NCI-H2029 treated with DMSO at 0.1 percent for 48 hours (cell line): ENCODE measurements at regions not wholly inside any gene's neighbourhood (a gene's known extent, or its start where the extent isn't known, plus 50 kb on each side); places are given as distances from the start of the nearest gene placed in this dataset.

ENCODE experiments used
- DNase-seq: peaks from one replicate; lab custom pipeline; 2025; lab: John Stamatoyannopoulos, UW

DNA sequence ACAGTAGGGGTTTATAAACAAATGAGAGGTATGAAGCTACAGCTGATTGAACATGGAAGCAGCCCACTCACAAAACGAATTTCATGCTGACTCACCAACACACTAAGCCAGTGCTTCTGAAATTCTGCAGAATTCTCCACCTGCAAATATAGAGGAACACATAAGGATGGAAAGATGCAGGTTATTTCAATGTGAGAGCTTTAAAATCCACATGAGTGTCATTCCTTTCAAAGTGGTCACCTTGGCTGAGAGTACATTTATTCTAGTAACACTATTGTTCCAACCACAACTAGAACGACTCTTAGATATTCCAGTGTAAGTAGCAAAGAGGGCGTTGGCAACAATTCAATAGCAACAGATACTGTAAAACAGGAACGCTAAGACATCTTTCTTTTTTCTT, 189.9 kb upstream of the TSC22D2 start:
- DNase-seq = no peak

DNA sequence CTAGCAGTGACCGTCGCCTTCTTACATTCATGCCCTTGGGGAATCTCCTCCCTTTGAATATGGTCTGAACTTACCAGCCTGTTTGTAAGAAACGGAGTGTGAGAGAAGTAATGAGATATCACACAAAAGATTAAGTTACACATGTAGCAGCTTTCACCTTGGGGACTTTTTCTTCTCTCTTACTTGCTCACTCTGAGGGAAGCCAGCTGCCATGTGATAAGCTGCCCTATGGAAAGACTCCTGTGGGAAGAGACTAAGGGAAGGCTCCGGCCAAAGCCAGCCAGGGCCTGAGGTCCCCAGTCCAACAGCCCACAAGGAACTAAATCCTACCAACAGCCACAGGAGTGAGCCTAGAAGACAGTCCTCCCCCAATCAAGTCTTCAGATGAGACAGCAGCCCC, 190.4 kb upstream of the TSC22D2 start:
- DNase-seq = no peak

DNA sequence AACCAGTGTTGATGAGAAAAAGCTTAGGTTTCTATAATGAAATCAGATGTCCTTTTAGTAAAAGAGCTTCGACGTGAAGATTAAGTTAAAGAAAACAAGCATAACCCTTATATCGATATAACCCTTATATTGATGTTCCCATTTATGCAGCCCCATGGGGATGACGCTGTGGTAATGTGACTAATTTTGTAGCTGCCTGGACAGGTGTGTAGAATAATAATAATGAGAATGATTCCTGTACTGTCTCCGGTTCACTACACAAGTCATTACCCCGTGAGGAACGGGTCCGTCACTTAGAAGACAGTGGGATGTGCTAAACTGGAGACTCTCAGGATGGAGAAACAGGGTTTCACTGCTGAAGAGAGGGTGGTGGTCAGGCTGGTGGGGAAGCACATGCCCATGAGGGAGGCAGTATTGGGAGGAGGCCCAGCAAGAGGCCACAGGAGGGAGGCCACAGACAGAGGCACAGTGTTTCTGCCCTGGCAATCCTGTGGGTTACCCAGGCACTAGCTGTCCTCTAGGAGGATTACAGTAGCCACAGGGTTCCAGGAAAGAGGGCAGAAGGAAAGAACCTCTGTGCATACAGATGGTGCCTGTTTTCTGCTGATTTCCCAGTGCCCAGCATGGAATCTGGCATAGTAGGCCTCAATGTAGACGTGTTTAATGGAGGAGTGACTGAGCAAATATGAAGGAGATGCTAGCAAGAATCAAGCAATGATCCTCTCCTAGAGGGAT, 191.1 kb upstream of the TSC22D2 start:
- DNase-seq = no peak

DNA sequence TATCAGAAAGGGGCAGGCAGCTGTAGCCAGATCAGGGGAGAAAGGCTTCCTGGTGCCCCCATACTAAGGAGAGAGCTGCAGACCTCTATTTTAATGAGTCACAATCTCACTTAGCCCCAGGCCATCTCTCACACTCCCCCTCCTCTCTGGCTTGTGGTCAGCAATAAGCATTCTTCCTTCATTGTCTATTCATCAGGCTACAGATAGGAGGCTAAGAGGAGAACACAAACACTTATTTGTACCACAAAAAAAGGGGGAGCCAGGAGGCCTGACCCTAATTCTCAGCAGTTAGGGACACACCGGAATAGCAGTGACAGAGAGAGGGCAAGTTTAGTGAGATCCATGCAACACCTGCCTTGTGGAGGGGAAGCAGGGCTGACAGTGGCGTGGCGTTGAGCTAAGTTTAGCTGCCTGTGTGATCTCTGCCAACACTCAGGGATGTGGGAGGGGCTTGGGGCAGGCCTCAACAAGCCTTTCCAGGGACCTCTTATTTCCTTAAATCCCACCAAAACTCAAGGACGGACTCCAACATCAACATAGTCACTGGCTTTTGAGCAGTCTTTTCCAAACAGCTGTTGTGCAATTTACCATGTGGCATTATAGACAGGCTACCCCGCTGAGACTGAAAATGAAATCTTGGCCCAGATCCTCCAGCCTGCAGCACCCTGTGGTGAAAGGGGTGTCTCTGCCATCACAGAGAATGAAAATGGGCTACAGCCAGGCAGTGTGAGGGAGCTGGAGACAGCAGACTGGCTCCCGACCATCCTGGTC, 191.9 kb upstream of the TSC22D2 start:
- no peak for DNase-seq

DNA sequence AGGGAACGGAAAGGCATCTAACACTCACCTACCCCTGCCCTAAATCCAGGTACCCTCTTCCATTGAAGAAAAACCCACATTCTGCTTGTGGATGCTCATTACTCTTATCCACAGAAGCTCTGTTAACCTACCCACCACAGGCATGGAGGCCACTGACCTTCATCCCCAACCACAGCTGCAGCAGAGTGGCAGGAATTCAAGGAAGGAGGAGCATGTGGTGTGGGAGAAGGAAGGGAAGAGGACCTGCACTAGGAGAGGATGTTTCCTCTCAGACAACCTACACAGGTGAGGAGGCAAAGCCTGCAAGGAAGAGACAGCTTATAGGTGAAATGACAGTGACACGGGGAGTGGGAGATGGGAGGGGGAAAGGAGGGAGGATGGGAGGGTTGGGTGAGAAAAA, 192.5 kb upstream of the TSC22D2 start:
- no peak for DNase-seq

DNA sequence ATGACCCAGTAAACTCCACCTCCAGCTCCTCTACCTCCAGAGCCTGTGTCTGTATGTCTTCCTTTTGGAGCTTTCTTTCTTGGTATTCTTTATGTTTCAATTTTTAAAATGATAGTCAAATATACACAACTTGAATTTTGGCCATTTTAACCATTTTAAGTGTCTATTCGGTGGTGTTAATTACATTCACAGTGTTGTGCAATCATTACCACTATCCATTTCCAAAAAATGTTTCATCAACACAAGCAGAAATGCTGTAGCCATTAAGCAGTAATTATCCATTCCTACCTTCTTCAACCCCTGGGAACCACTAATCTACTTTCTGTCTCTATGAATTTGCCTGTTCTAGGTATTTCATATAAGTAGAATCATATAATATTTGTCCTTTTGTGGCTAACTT, 194.5 kb upstream of the TSC22D2 start:
- no peak for DNase-seq

DNA sequence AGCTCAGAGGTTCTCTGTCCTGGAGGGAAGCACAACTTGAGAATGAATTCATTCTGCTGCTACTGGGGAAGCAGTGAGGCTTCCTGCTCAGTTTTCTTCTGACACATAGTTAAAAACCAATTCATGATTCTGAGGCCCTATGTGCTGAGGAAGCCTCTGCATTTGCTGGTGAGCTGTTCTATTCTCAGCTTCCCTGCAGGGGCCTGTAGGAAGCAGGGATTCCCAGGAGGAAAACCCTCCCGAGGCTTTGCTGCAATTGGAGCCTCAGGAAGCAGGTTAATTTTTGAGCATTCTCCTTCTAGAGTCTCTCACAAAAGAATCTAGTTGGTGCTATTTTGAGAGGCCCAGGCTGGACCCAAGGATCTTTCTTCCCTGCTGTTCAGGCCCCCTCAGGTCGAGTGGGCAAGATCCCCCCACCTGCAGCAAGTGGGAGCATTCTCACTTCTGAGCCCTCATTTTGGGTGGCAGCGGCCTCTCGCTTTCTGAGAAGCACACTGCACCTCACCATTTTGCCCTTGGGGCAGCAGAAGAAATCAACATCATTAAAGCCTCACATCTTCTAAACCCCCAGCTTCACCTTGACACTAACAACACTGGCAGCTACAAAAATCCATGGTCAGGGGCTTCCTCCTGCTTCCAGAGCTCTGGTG, 197.5 kb upstream of the TSC22D2 start:
- DNase-seq = no peak

DNA sequence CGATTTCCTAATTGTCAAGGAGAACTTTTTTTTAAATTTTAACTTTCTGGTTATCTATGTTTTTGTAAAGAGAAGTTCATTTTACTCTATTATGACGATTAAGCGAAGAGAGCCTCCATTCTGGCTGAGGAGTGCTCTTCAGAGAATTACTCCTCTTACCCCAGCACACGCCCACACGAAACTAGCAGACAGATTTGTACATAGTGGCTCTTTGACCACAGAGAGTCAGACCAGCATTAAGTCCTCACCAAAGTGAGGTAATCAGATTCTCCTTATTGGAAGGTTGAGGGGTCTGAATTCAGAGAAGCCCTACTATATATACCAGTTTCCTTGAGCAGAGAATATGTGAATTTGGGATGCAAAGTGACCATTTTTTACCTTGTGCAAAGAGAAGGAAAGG, 204.8 kb upstream of the TSC22D2 start:
- no peak for DNase-seq

DNA sequence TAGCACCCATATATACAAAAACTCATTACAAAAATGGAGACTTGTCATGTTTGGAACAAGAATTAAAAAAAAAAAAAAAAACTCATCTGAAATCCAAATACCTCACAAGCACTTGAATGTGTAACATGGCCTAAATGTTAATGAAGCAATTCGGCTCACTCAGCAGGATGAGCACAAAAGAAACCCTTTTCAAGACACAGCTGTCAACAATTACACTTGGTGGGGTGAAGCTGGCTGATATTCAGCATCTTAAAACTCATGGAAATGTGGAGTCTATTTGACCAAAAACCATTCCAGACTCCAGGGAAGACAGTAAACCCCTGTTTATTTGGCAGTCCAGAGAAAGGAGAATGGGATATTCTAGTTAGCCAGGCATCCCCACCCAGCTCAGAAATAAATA, 205.4 kb upstream of the TSC22D2 start:
- no peak for DNase-seq

DNA sequence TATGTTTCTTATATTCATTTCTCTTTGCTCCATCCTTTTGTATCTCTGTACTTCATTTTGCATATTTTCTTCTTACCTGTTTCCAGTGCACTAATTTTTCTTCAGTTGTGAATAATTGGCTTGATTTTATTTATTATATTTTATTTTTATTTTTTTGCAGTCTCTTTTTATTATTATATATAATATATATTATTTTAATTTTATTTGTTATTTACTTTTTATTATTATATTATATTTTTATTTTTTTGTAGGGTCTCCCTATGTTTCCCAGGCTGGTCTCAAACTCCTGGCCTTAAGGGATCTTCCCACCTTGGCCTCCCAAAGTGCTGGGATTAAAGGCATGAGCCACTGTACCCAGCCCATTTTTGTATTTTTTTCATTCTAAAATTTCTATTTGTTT, 213.1 kb upstream of the TSC22D2 start:
- no peak for DNase-seq

DNA sequence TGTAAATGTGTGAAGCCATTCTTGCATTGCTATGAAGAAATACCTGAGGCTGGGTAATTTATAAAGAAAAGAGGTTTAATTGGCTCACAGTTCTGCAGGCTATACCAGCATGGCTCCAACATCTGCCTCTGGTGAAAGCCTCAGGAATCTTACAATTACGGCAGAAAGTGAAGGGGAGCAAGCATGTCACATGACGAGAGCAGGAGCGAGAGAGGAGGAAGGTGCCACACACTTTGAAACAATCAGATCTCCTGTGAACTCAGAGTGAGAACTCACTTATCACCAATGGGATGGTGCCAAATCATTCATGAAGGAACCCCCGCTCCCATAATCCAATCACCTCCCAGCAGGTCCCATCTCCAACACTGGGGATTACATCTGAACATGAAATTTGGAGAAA, 213.6 kb upstream of the TSC22D2 start:
- no peak for DNase-seq

DNA sequence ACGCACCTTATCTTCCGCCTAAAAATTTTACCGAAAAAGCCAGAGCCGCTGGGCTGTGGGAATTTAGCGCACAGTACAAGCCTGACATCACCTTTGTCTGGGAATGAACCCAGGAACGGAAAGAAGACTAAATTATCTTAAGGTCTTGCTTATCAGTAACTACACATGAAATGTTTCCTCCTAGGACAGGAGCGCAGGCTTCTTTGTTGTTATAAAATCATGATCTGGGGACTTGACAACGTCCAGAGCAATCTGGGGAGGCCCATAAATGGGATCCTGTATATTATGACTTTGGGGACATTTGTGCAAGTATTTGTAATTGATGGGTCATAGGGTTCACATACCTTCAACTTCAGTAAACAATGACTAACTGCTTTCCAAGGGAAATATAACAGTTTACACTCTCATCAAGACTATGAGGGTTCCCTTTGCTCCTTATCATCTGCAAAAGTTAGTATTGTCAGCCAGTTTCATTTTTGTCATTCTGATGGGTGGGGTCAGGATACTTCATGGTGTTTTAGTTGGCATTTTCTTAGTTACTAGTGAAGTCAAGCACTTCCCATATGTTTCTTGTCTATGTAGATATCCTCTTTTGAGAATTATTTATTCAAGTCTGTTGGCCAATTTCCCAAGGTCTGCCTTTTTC, 213.9 kb upstream of the PFN2 start:
- no peak for DNase-seq

DNA sequence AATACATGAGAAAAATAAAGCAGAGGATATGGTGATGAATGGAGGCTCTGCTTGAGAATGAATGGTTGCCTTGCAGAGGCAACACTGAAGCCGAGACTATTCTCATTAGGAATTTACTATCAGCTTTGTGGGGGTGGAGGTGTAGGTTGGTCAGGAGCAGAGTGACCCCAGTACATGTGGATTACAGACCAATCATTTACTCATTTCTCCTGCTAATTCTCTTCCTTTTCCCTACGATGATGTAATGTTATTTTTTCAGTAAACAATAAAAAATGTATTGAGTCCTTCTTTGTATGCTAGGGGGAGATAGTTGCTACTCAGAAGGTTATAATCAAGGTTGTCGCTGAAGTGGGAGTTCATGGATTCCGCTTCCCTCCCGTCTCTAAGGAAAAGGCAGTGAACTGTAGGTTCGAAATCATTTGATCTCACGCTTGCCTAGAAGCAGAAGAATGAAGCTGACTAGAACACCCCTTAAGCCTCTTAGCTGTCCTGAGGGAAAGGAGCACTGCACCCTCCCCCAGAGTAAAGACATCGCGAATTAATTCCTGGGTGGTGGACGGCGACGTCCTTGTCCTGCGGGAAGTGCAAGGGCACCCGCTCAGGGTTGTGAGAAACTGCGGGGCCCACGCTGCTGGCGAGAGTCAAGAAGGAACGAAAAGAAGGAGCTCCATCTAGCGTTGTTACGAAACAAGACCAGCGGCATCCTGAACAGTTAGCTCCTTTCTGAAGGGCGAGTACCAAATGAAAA, 213.2 kb upstream of the PFN2 start:
- peak; percentile 71 for DNase-seq

DNA sequence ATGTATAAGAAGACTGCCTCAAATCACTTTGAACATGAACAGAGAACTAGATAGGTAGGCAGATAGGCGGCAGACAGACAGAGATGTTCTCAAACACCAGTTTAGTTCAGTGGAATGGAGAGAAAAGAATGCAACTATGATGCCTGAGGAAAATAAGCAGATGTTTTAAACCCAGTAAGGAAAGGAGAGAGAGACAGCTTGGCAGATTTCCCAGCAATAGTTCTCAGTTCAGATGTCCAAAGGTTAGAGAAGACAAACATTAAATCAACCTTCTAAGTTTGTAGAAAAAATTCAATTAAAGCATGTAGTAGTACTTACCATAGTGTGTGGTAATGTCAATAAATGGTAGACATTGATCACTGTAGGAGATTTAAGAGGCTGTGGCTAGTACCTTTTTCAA, 209.6 kb upstream of the PFN2 start:
- DNase-seq = no peak

DNA sequence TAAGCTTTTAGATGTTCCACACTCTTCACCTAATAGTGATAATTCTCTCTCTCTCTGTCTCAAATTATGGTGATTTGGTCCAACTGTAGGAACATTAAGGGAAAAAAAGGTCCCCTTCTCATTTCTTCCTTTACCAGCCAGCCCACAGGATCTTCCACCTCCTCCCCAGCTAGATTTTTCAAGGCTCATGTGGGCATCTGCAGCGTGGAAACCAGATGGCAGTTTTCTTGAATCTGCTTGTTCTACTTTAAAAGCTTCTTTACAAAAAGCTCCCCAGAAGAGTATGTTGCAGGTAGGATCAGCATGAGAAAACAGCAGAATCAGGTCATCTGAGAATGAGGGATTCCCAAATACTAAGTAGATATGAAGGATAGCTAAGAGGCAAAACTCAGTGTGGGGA, 208.6 kb upstream of the PFN2 start:
- DNase-seq = no peak

DNA sequence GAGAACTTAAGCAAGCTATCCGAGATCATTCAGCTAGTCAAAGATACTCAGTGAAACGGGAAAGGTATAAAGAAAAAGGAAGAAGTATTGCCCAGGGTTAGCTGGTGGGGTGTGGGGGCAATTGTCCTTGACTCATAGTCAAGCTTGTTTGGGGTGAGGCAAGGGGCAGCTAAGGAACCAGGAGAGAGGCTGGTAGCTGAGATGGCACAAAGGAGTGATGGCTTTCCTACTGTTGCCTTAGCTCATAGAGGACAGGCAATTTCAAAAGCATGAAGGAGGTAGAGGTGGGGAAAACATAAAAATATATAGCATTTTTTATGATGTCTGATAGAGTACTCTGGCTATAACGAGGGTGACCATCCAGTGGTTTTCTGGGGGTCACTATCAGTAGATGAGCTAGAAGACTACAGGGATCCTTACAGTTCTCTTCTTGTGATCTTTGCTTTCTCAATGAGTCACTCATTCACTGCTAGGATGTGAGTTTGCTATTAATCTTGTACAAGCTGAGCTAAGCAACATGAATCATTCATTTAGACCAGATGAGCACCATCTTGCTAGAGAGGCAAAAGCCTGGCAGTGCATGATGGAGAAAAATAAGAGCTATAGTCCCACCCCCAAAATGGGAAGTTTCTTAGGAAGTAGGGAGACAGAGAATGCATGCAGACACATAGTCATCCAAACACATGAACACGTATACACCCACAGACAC, 207.1 kb upstream of the PFN2 start:
- DNase-seq = no peak

DNA sequence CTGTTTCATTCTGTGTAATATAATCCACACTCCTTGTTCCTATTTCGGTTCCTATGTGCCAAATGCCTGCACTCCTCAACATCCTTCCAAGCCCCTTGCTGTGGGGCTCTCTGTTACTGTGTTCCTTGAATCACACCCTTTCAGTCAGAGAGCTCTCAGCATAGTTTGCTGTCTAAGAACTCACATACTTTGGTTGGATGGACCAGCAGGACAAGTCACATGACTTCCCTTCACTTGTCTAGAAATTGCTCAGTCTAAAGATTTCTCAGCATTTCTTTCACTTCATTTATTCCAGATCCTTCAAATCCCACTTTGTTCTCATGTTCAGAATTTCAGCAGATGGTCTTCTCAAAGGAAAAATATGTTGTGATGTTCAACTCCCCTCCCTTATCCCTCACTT, 203.5 kb upstream of the PFN2 start:
- DNase-seq = no peak

DNA sequence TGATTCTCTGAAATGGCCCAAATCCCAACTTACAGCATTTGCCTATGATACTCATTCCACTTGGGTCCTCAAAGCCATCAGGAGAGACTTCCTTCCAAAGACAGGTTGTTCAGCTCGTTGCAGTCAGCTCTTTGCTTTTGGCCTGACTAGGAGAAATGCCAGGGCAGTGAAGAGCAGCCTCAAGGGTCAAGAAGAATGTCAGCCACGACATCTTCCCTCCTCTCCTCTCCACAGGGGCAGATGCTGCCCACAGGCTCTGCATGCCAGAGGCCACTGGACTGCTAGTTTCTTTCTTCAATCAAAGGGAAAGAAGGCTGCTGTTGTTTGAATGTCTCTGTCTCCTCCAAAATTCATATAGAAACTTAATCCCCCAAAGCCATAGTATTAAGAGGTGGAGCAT, 201.7 kb upstream of the PFN2 start:
- no peak for DNase-seq

DNA sequence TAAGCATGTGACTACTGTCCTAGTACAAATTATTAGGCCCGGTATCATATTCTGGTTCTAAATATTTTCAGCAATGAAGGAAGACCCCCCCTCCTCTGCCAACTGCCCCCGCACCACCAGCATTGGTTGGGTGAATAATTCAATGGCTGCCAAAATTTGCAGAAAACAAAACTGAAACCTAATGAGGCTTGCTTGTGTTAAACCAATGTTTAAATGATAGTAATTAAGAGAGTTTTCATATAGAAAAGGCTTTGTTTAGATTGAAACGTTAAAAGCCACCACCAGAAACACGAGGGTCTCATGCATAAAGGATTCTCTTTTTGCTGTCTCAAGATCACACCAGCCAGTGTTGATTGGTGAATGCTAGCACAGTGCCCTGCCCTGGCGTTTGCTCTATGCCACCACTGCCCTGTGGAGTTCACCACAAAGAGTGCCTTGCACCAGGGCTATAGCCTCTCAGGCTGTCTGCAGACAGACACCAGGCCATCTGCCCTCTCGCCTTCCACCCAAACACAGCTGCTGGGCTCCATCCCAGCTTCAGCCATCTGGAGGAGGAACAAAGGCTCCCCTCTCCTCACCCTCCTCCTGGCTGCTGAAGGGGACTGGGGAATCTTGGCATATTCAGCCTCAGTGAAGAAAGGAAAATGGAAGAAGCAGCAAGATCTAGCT, 200.3 kb upstream of the PFN2 start:
- no peak for DNase-seq

DNA sequence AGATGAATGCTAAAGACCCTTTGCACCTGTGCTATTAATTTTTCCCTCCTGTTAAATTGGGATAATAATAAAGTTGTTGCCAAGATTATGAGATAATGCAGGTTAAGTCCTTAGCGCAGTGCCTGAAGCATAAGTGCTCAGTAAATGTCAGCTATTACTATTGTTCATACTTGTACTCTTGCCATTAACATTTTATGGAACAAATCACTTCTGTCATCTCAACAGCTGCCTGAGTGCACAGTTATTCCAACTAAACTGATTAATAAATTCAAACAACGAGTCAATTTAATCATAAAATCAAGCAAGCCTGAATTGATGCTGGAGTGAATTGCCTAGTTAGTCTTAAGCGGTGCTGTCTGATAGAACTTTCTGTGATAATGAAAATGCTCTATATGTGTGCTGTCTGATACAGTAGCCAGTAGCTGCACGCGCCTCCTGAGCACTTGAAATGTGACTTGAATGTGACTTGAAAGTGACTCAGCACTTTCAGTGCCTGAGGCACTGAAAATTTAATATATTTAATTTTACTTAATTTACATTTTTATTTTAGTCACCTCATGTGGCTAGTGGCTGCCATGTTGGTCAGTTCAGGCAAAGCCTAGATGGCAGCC, 198.7 kb upstream of the PFN2 start:
- no peak for DNase-seq
